ENCODE measurements at regions not wholly inside any gene's neighbourhood (a gene's known extent, or its start where the extent isn't known, plus 50 kb on each side); places are given as distances from the start of the nearest gene placed in this dataset.

DNA sequence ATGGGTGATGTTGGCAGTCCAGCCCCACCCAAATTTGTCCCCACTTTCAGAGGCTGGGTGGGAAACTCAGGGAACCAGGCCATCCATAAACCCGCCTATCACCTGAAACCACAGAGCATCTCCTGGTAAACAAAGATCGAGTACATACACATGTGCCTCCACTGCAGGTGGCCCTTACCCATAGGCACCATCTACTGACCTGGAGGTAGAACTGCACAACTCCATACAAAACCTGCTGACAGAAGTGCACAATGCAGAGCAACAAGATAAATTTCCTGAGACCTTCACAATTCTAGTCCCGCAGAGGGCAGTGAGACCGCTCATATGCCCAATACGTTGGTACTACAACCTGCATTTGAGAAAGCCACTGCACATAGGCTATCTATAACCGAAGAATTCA, 856.3 kb downstream of the SUCLG1 start:
- TF ChIP-seq YY1 (IDR thresholded peaks at IDR 0.05; ENCODE audit: insufficient read depth, insufficient read length): no peak
- no peak for TF ChIP-seq SUZ12 (IDR thresholded peaks at IDR 0.05; ENCODE audit: extremely low read depth, insufficient read depth, insufficient read length)
- TF ChIP-seq ZNF274 (IDR thresholded peaks at IDR 0.05; ENCODE audit: low read depth, low read length): no peak

All from NT2/D1 (cell line).